ENCODE measurements at regions not wholly inside any gene's neighbourhood (a gene's known extent, or its start where the extent isn't known, plus 50 kb on each side); places are given as distances from the start of the nearest gene placed in this dataset.
"Not testable (repeated sequence)": the region's sequence is repeated elsewhere in the genome, so short reads cannot be mapped to it uniquely, and the experiment has no call there.

DNA sequence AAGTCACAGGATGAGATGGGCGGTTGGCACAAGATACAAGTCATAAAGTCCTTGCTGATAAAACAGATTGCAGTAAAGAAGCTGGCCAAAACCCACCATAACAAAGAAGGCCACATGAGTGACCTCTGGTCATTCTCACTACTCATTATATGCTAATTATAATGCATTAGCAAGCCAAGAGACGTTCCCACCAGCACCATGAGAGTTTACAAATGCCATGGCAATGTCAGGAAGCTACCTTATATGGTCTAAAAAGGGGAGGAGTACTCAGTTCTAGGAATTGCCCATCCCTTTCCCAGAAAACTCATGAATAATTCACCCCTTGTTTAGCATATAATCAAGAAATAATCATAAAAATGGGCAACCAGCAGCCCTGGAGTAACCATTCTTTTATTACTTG, 74.9 kb upstream of the APP start:
- no peak overlapping the region for H3K4me3 Mint-ChIP-seq
- H3K4me1 Mint-ChIP-seq (ENCODE audit: unreplicated experiment) = no peaks in the 10 kb centered on the region
- H3K27ac Mint-ChIP-seq = no peak overlapping the region
- no peak for DNase-seq (ENCODE audit: extremely low spot score, unreplicated experiment)
- H3K9me3 Mint-ChIP-seq = no peaks in the 10 kb centered on the region
- TF ChIP-seq CTCF (conservative IDR thresholded peaks at IDR 0.05) = no peak
- no peaks in the 10 kb centered on the region for H3K36me3 Mint-ChIP-seq
- H3K27me3 Mint-ChIP-seq = peaks cover 3% of the 10 kb centered on the region

DNA sequence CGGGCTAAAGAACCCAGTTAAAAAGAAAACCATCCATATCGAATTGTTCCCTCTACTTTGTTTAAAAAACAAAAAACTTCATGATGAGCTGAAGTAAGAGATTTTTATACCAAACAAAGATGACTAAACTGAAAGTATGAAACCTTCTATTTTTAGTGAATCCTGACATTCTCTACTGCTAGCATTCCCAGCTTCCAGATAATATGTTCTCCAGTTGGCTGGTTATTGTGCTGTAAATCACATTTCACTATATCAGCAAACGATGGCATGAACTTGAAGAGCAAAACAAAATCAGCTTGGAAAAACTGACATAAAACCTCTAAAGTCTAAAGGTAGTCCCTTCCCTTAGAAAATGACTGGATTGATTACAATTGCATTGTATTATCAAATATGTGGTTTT, 68.1 kb upstream of the APP start:
- Mint-ChIP-seq H3K27ac (no peak overlapping the region), H3K9me3 (no peaks in the 10 kb centered on the region), H3K4me1 (ENCODE audit: unreplicated experiment) (no peaks in the 10 kb centered on the region), H3K4me3 (no peak overlapping the region), H3K27me3 (no peaks in the 10 kb centered on the region), H3K36me3 (no peaks in the 10 kb centered on the region)
- no peak for DNase-seq (ENCODE audit: extremely low spot score, unreplicated experiment)
- TF ChIP-seq CTCF (conservative IDR thresholded peaks at IDR 0.05) = no peak

- H3K9me3 Mint-ChIP-seq = peaks cover 11% of the 10 kb centered on the region
- peaks cover 4% of the 10 kb centered on the region for H3K27me3 Mint-ChIP-seq
- TF ChIP-seq CTCF (conservative IDR thresholded peaks at IDR 0.05) = no peak
- H3K4me1 Mint-ChIP-seq (ENCODE audit: unreplicated experiment) = no peaks in the 10 kb centered on the region
- no peaks in the 10 kb centered on the region for H3K36me3 Mint-ChIP-seq
- no peak overlapping the region for H3K4me3 Mint-ChIP-seq
- no peak overlapping the region for H3K27ac Mint-ChIP-seq
- DNase-seq (ENCODE audit: extremely low spot score, unreplicated experiment) = no peak
These were observed 65.7 kb upstream of the APP start for GRCh38 chr21:26236281-26236680.

DNA sequence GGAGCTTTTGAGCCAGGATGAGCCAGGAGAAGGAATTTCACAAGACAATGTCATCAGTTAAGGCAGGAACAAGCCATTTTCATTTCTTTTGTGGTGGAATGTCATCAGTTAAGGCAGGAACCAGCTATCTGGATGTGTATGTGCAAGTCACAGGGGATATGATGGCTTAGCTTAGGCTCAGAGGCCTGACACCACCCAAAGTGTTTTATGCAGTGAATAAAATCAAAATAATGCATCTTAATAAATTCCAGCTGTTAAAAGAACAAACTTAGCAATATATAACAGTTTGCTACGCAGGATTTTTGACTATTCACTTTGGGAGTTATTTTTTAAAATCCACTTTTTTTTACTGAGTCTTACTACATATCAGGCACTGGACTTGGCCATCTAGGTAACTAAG, 62.7 kb upstream of the APP start:
- H3K27me3 Mint-ChIP-seq; H3K4me3 Mint-ChIP-seq; H3K36me3 Mint-ChIP-seq; H3K27ac Mint-ChIP-seq; DNase-seq (ENCODE audit: extremely low spot score, unreplicated experiment); H3K4me1 Mint-ChIP-seq (ENCODE audit: unreplicated experiment): not testable (repeated sequence)
- H3K9me3 Mint-ChIP-seq = peaks cover 11% of the 10 kb centered on the region

GRCh38 chr21:26232491-26232890, 61.9 kb upstream of the APP start:
- not testable (repeated sequence) for H3K36me3 Mint-ChIP-seq; H3K27ac Mint-ChIP-seq; H3K27me3 Mint-ChIP-seq; H3K4me3 Mint-ChIP-seq; H3K4me1 Mint-ChIP-seq (ENCODE audit: unreplicated experiment); DNase-seq (ENCODE audit: extremely low spot score, unreplicated experiment)
- peaks cover 11% of the 10 kb centered on the region for H3K9me3 Mint-ChIP-seq

- Mint-ChIP-seq H3K4me1 (ENCODE audit: unreplicated experiment) (no peaks in the 10 kb centered on the region), H3K36me3 (no peaks in the 10 kb centered on the region), H3K9me3 (peaks cover 4% of the 10 kb centered on the region), H3K27ac (no peak overlapping the region), H3K4me3 (no peak overlapping the region), H3K27me3 (no peaks in the 10 kb centered on the region)
- TF ChIP-seq CTCF (conservative IDR thresholded peaks at IDR 0.05) = no peak
- DNase-seq (ENCODE audit: extremely low spot score, unreplicated experiment) = no peak
These were observed 56.6 kb upstream of the APP start for GRCh38 chr21:26227130-26227529.

DNA sequence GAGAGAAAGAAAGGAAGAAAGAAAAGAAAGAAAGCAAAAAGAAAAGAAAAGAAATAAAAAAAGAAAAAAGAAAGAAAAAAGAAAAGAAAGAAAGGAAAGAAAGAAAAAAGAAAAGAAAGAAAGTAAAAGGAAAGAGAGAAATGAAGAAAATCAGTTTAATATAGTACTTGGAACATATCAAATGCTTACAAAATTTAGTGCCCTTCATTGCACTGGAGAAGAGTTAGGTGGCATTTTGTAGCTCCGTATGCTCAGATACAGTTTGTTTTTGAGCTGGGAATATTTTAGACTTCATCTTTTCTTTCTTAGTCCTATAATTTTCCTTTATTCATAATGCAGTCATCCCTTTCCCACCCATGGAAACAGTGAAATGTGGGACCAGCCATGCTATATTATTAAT, 56.2 kb upstream of the APP start:
- no peaks in the 10 kb centered on the region for H3K36me3 Mint-ChIP-seq
- no peak overlapping the region for H3K4me3 Mint-ChIP-seq
- no peaks in the 10 kb centered on the region for H3K27me3 Mint-ChIP-seq
- no peaks in the 10 kb centered on the region for H3K9me3 Mint-ChIP-seq
- no peaks in the 10 kb centered on the region for H3K4me1 Mint-ChIP-seq (ENCODE audit: unreplicated experiment)
- no peak for DNase-seq (ENCODE audit: extremely low spot score, unreplicated experiment)
- TF ChIP-seq CTCF (conservative IDR thresholded peaks at IDR 0.05) = no peak
- H3K27ac Mint-ChIP-seq = no peak overlapping the region
